HG02884 (cell line): ENCODE measurements at regions not wholly inside any gene's neighbourhood (a gene's known extent, or its start where the extent isn't known, plus 50 kb on each side); places are given as distances from the start of the nearest gene placed in this dataset.

Experiments
- ATAC-seq: cut with Tn5 transposase; IDR thresholded peaks from one replicate; pipeline ENCODE4 v1.9.1; 2021; ENCODE audit warnings: mild to moderate bottlenecking, moderate library complexity; ENCODE audit not compliant: unreplicated experiment

DNA sequence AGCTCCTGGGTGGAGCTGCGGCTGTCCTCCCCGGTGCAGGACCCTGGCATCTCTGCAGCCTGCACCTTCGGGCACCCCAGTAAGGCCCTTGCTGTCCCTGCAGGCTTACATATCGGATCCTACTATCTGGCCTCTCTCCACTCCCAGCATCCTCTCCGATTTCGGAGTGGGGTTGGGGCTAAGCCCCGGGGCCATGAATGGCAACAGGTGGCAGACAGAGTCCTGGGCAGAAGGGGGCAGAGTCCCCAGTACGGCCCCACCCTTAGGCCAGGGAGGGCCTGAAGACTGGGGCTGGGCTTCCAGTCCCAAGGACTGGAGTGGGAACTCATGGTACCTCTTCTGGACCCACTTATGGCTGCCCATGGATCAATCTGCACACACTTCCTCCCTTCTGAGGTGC, 180.4 kb upstream of the MC4R start:
- no peak for ATAC-seq

DNA sequence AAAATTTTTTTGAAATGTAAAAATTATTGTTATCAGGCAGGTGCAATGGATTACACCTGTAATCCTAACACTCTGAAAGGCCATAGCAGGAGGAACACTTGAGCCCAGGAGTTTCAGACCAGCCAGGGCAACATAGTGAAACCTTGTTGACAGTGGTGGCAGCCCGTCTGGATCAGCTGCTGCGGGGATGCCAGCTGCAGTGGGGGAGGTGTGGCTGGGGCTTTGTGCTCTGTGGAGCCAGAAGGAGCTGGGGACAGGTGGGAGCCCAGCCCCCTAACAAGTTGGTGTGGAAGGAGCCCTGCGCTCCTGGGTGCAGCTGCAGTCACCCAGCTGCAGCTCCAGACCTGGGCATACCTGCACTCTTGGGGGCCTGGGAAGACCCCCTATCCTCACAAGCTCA, 182.4 kb upstream of the MC4R start:
- no peak for ATAC-seq

DNA sequence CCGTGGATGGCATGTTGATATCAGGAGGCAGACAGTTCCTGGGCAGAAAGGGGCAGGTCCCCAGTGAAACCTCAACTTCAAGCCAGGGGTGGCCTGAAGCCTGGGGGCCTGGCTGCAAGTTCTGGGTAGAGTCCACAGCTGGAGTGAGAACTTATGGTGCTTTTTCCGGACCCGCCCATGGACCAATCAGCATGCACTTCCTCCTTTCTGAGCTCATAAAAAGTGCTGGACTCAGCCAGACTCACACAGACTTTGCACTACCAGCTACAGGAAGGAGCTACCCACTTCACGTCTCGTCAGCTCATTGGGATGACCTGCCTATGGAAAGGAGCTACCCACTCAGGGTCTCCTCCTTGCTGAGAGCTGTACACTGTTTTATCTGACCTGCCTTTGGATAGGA, 183.1 kb upstream of the MC4R start:
- ATAC-seq: no peak

DNA sequence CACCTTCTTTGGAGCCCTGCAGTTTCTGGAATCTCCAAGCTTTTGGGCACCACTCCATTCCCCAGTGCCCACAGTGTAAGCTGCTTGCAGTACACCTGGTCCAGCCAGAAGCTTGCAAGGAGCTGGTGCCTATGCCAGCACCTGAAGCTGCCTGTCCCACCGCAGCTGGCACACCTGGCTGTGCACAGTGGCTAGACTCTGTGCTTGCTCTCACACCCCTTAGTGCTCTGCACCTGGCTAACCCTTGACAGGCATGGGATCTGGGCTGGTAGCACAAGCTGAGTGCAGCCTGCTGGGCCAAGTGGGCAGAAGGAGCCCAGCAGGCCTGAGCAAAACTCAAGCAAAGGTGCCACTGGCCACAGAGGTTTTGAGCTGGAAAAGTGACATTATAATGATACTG, 183.8 kb upstream of the MC4R start:
- ATAC-seq: no peak

DNA sequence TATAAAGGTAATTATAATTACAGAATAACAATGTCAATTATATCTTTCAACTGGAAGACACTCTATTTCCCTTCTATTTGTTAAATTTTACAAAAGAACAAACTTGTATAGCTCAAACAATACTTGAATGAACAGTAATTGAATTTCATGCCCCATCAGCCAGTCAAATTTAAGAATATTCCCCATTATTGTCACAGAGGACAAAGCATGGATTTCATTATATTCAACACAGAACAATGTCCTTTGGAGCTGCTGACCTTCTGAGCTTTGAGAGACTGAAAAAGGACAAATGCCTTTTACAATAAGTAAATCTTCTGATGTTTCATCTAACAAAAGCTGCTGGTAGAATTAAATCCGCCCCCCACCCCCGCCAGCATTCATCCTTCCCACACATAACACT, 187.5 kb upstream of the MC4R start:
- ATAC-seq: no peak

DNA sequence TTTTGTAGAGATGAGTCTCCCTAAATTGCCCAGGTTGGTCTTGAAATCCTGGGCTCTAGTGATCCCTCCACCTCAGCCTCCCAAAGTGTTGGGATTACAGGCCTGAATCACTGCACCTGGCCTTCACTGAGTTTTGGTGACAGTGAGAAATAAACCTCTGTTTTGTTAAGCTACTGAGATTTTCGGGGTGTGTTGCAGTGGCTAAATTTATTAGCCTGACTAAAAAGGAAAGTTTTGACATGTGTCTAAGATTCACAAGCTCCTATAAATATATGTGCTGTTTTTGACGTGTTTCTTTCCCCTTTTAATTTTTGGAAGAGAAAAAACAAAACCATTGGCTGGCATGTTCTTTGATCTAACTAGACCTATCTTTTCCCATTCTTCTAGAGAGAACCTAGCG, 190.5 kb upstream of the MC4R start:
- peak; percentile 73 for ATAC-seq

DNA sequence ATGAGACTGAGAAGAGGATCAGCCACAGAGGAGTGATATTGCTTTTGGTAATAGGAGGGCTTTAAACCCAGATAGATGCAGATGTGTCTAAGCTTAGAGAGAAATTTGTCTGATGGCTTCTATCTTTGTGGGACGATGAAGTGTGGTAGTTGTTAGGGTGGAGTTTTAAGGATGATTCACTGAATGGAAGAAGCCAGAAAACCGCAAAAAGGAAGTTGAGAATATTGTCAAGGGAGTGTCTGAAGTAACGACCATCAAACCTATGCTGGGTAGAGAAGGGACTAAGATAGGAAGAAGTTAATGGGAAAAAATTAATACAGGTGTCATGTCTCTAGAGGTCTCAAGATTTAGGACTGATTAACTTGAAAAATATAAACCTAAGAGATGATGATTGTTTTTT, 195.6 kb upstream of the MC4R start:
- ATAC-seq: no peak

DNA sequence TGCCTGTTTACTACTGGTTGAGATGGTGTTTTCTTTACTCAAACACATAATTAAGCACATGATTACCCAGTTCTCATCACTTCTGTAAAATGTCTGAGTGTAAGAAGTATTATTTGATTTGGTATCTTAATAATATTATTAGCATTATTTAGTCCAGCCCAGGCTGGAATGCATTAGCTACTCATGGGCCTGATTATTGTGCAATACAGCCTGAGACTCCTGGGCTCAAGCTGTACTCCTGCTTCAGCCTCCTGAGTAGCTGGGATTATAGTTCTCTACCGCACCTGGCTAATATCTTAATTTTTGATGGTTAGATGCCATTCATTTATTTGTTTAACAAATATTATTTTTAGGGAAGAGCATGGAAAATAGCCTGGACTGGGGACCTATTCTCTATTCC, 197.6 kb upstream of the MC4R start:
- no peak for ATAC-seq

DNA sequence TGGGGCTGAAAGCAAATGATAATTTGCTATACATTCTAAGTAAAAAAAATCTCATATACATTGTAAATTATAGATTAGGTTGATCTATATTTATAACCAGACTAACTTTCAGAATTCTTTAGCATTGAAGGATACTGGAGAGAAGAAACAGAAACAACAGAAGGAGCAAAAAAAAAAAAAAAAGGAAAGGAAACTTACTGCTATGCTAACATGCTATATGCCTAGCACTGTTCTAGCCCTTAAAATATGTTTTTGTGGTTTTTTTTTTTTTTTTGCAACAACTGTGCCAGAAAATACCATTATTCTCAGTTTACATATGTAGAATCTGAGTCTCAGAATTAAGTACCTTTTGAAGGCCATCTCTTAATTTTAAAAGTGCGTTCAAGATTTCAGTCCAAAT, 204.9 kb upstream of the MC4R start:
- no peak for ATAC-seq

DNA sequence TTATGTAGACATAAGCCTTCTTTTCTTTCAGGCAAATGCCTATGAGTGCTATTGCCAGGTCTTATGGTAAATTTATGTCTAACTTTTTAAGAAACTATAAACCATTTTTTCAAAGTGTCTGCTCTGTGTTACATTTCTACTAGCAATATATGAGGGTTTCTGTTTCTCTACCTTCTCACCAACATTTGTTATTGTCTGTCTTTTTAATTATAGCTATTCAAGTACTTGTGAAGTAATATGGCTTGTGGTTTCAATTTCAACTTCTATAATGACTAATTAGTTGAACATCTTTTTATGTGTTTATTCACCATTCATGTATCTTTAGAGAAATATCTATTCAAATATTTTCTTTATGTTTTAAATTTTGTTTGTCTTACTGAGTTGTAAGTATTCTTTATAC, 213.1 kb upstream of the MC4R start:
- no peak for ATAC-seq

DNA sequence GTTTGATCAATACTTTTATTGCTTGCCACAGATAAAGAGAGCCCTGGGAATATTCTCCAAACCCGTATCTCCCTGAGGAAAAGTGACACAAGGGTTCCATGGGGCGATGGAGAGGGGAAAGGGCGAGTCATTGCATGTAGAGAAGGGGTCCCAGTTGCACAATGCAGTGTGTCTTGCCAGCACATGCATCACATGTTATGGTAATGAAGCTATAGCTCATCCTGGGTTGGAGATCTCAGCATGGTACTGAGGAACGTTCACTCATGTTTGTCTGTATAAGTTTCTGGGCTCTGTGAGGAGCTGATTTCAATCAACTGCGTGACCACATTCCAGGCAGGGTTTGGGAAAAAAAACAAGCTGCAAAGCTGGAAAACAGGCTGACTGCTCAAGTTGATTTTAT, 220.7 kb upstream of the MC4R start:
- ATAC-seq: no peak

DNA sequence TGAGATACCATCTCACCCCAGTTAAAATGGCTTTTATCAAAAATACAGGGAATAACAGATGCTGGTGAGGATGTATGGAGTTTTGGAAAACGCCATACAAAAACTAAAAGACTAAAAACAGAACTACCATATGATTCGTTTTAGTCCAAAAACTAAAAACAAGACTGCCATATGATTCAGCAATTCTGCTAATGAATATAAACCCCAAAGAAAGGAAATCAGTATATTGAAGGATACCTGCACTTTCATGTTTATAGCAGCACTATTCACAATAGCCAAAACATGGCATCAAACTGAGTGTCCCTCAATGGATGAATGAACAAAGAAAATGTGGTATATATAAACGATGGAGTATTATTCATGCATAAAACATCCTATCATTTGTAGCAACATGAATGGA, 224.4 kb upstream of the MC4R start:
- peak; percentile 69 for ATAC-seq

DNA sequence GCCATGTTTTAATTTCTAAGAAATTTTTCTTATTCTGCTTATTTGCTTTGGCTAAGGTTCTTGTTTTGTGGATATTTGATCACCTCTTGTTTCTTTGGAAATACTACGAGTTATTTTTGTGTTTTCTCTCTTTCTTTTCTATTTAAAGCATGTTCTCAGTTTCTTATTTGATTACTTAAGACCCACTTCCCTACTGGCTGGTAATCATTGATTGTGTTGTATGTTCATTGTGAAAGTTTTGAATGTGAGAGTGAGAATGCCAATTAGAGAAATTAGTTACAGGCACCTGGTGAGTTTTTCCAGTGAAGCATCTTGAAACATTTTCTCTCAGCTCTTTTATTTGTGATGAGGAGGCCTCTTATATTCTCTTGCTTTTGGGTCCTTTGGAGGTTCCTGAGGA, 226.7 kb upstream of the MC4R start:
- peak; percentile 79 for ATAC-seq

DNA sequence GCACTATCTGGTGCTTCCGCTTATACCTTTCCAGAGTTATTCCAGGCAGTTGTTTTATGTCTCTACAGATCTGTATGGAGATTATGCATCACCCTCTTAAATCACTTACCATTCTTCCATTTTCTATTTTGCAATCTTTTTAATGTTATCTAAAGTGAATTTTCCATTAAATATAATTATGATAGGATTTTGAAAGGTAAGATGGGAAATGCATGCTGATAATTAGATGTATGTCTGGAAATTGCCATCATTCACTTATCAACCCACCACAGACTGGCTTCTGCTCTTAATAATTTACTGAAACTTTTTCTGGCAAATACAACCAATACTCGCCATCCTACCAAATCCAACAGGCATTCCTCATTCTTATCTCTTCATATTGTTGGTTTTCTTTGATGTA, 227.4 kb upstream of the MC4R start:
- ATAC-seq: no peak

DNA sequence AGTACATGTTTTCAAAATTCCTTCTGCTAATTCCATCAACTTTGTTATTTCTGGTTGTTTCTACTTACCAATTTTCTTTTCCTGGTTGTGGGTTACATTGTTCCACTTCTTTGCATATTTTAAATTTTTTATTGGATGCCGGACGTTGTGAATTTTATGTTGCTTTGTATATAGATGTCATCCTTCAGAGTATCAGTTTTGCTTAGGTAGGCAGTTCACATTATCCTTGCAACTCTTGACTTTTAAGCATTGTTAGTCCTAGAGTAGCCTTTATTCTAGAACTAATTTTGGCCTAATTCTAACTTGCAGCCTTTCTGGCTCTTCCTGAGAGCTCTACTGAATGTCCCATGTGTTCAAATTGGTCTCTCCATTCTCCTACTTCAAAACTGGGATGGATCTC, 228.7 kb upstream of the MC4R start:
- no peak for ATAC-seq

DNA sequence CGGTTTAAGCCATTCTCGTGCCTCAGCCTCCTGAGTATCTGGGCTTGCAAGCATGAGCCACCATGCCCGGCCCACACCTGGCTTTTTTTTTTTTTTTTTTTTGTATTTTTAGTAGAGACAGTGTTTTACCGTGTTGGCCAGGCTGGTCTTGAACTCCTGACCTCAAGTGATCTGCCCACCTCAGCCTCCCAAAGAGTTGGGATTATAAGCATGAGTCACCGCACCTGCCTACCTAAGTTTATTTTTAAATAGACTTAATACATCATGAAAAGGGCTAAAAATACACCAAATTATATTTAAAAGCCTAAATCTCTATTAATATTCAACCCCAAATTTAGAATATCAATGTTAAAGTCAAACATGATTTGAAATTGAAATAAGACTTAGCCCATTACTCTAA, 250.8 kb upstream of the MC4R start:
- ATAC-seq: no peak

DNA sequence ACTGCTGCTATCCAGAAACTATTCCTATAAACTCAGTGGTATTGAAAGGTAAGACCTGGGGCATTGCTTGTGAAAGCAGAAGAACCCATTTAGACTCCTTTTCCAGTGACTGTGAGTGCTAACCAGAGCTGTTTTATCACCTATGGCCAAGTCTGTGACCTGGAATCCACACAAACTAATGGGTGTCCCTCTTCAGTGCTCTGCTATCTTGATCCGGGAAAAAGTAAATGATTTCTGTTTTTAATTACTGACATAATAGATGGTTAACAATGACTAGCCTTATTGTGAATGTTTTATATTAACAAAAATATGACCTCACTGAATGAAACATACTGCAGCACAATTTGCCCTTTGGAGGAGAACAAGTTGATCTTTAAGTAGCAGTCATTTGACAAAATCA, 251.6 kb upstream of the MC4R start:
- ATAC-seq: no peak

DNA sequence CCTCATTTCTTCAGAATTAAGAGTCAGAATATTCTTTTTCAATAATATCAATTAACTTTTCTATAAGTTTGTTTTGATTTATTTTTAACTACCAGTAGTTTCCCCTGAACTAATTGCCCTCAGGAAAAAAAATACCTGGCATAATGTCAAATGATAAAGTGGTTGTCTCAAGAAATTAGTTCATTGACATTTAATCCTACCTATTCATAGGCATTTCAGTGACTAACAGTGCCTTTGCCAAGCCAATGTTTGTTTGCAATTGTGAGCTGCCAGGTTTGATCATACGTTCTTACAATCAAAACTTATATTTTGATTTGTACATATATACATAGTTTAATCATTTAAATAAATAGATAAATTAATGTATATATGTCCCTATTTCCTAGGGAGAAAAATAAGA, 267.3 kb upstream of the MC4R start:
- ATAC-seq: no peak

DNA sequence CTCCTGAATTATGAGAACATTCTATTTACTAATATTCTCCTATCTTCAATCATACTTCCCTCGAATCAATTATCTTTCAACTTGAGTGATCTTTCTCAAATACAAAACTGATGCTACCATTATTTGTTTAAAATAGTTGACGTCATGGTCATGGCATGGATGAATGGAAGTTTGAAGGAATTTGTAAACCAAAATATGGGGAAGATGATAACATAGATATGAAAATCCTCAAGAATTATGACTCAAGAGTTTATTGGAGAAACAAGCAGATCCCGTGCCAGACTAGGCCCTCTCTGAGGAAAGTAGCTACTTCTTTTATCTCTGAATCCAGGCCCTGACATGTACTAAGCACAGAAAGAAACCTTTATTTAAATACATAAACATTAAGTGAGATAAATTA, 270.4 kb upstream of the MC4R start:
- ATAC-seq: no peak

DNA sequence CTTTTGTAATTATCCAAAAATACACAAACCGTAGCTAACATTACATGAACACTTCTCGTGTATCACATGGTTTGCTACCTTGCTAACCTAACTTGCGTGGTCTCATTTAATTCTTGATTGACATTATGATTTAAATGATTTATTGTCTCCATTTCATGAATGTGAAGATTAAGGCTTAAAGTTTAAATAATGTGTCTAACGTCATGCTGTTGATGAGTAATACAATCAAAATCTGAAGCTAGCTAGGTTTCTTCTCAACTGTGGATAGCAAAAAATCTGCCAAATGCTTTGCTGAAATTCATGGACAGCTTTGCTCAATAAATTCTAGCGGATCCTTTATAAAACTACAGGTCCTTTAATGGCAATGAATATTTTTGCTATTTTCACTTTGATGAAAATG, 274.1 kb upstream of the MC4R start:
- no peak for ATAC-seq

DNA sequence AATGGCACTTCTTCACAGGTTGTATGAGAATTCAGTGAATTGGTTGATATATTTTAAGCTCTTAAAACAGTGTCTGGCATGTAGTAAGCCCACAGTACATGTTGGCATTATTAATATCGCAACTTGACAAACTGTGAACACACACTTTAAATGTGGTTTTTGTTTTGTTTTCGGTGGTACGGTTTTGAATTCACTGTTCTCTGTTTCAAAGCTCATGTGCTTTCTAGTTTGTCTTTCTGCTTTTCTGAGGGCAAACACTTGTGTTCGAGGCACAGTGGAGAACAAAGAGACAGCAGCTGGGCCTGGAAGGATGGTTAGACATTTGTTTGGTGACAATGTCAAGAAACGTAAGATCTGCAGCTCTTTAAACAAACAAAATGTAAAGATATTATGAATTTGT, 276.5 kb upstream of the MC4R start:
- peak; percentile 100 for ATAC-seq

DNA sequence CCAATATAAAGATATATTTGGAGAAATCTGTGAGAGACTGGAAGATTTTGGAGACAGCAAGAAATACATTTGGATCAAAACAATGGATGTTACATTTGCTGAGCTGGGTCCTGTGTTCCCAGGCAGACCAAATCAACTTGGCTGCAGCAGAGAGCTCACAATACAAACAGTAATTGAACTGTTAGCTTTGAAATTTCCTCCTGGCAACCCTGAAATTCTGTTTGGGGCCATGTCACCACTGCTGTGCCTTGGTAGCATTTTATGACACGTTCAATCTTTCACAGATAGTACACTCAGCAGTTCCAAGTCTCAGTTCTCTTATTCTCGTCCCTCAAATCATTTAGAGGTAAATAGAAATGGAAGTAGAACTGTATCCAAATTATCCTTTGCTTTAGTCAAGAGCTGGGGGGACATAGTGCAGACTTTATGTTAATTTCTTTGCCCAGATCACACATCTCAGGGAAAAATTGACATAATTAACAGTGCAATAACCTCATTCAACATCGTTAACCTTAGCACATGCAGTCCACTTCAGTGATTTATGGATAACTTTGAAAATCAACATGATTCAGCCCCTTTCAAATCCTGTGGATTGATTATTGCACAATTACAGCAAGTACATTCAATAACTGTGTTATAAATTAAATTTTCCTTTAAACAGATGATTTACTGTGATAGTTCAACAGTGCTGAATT, 277.4 kb upstream of the MC4R start:
- ATAC-seq: no peak

DNA sequence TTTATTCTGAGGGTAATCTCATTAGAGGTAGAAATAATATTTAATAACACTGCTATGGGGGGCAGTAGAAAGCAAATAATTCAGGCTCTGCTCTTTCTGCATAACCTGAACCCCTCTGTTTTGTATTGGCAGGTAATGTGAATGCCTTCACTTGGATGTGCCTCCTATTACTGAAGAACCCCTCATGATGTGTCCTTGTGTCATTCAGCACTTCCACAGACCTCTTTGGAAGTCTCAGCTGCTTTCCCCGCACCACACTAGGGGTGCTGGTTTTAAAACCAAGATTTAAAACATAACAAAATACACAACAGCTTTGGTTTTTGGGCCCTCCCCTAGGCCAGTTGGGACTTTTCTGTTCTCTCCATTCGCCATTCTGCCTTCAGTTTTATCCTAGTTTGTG, 281.7 kb upstream of the MC4R start:
- no peak for ATAC-seq

DNA sequence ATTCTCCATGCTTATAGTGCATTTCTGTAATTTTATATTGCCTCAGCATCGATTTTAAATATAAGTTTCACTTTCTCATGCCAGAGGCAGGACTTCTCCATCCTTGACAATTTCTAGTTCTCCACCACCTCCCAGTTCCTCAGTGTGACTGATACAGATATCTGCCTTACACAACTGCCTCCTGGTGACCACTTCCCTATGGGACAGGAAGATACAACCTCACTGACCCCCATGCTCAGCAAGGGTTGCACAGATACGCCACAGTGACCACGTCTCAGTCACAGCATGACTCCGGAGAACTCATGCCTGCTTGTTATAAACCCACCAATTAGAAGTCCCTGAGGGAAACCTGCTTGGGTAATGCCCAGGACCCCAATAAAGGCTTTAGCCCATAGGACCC, 284.0 kb upstream of the MC4R start:
- no peak for ATAC-seq
